Suprapubic skin (tissue), 4 donors: ENCODE measurements at regions not wholly inside any gene's neighbourhood (a gene's known extent, or its start where the extent isn't known, plus 50 kb on each side); places are given as distances from the start of the nearest gene placed in this dataset.

Experiments used
- DNase-seq, 2 donors: peaks; one replicate each; pipeline ENCODE4 v3.0.0-alpha.2; 2019; ENCODE audit warnings: low spot score in 2 of 2
- H3K27ac ChIP-seq: fragments of 200-600 bp; sonication (generic); one replicate; pipeline ENCODE4 v1.5.1; 2019
- H3K27me3 ChIP-seq: fragments of 200-600 bp; sonication (generic); one replicate; pipeline ENCODE4 v1.5.1; 2019
- H3K36me3 ChIP-seq: fragments of 200-600 bp; sonication (generic); one replicate; pipeline ENCODE4 v1.5.1; 2019
- H3K4me1 ChIP-seq: fragments of 200-600 bp; sonication (generic); one replicate; pipeline ENCODE4 v1.5.1; 2019
- H3K4me3 ChIP-seq: fragments of 200-600 bp; sonication (generic); one replicate; pipeline ENCODE4 v1.5.1; 2019; ENCODE audit warnings: mild to moderate bottlenecking
- H3K9me3 ChIP-seq: fragments of 200-600 bp; sonication (generic); one replicate; pipeline ENCODE4 v1.5.1; 2019
- CTCF ChIP-seq, 2 donors: fragments of 200-600 bp in 1 of 2; fragments of 450-650 bp in 1 of 2; sonication (generic) in 1 of 2; IDR thresholded peaks; one replicate each; pipeline ENCODE4 v1.5.1; 2016 to 2019; ENCODE audit warnings: antibody characterized with exemption in 2 of 2, mild to moderate bottlenecking in 1 of 2, moderate library complexity in 1 of 2
- EP300 ChIP-seq: sonication (generic); formaldehyde crosslinking; IDR thresholded peaks from one replicate; pipeline ENCODE4 v1.6.1; 2017; ENCODE audit warnings: antibody characterized with exemption
- POLR2A ChIP-seq, 2 donors: fragments of 450-650 bp; IDR thresholded peaks; one replicate each; pipeline ENCODE4 v1.6.1; 2017; ENCODE audit warnings: antibody characterized with exemption in 2 of 2, mild to moderate bottlenecking in 2 of 2, moderate library complexity in 2 of 2
- POLR2AphosphoS5 ChIP-seq, 3 donors: sonication (generic); formaldehyde crosslinking; IDR thresholded peaks; one replicate each; pipeline ENCODE4 v1.6.1; 2017; ENCODE audit warnings: antibody characterized with exemption in 3 of 3
- WGBS: methylation state at CpG from one replicate; pipeline ENCODE4 v1.1.5; 2018; 5-methylcytosine and 5-hydroxymethylcytosine counted together

- Histone ChIP-seq H3K9me3 (no peaks in the 10 kb centered on the region), H3K4me3 (no peak overlapping the region), H3K27me3 (no peaks in the 10 kb centered on the region), H3K27ac (no peak overlapping the region), H3K4me1 (peaks cover 11% of the 10 kb centered on the region), H3K36me3 (no peaks in the 10 kb centered on the region)
- DNase-seq: no peak
- no peak for TF ChIP-seq CTCF (IDR thresholded peaks at IDR 0.05)
- no peak for TF ChIP-seq POLR2AphosphoS5 (IDR thresholded peaks at IDR 0.05)
- TF ChIP-seq POLR2A (IDR thresholded peaks at IDR 0.05): no peak
- TF ChIP-seq EP300: no peak
- 43% methylated on average over 2 of the region's 2 CpGs for WGBS
Measured at GRCh38 chr9:17009071-17009470, 125.8 kb upstream of the CNTLN start.

- Histone ChIP-seq H3K9me3 (no peaks in the 10 kb centered on the region), H3K27ac (no peak overlapping the region), H3K27me3 (no peaks in the 10 kb centered on the region), H3K4me3 (no peak overlapping the region), H3K36me3 (no peaks in the 10 kb centered on the region), H3K4me1 (peaks cover 11% of the 10 kb centered on the region)
- 12% methylated on average over 12 of the region's 12 CpGs for WGBS
- no peak for DNase-seq
- TF ChIP-seq POLR2A (IDR thresholded peaks at IDR 0.05): no peak
- TF ChIP-seq CTCF (IDR thresholded peaks at IDR 0.05): no peak
- no peak for TF ChIP-seq EP300
- TF ChIP-seq POLR2AphosphoS5 (IDR thresholded peaks at IDR 0.05): no peak
Measured at GRCh38 chr9:17005056-17005823, 129.6 kb upstream of the CNTLN start.

GRCh38 chr9:17004500-17004899 lies 130.3 kb upstream of the CNTLN start:
- no peak overlapping the region for H3K4me3 ChIP-seq
- H3K36me3 ChIP-seq: no peaks in the 10 kb centered on the region
- TF ChIP-seq CTCF (IDR thresholded peaks at IDR 0.05) (no peak), POLR2A (IDR thresholded peaks at IDR 0.05) (no peak), POLR2AphosphoS5 (IDR thresholded peaks at IDR 0.05) (no peak), EP300 (no peak)
- no peak for DNase-seq
- H3K27me3 ChIP-seq: no peaks in the 10 kb centered on the region
- H3K9me3 ChIP-seq: no peaks in the 10 kb centered on the region
- H3K27ac ChIP-seq: no peak overlapping the region
- WGBS: 51% methylated on average over 5 of the region's 5 CpGs
- H3K4me1 ChIP-seq: peaks cover 11% of the 10 kb centered on the region

- no peaks in the 10 kb centered on the region for H3K27me3 ChIP-seq
- H3K27ac ChIP-seq: no peak overlapping the region
- no peak for DNase-seq
- 59% methylated on average over 1 of the region's 1 CpG for WGBS
- peaks cover 11% of the 10 kb centered on the region for H3K4me1 ChIP-seq
- H3K9me3 ChIP-seq: no peaks in the 10 kb centered on the region
- H3K36me3 ChIP-seq: no peaks in the 10 kb centered on the region
- TF ChIP-seq POLR2A (IDR thresholded peaks at IDR 0.05) (no peak), EP300 (no peak), POLR2AphosphoS5 (IDR thresholded peaks at IDR 0.05) (no peak)
- no peak overlapping the region for H3K4me3 ChIP-seq
Measured at GRCh38 chr9:17003576-17004240, 131.1 kb upstream of the CNTLN start.

GRCh38 chr9:16996901-16997491 lies 126.5 kb upstream of the BNC2 start:
- TF ChIP-seq POLR2A (IDR thresholded peaks at IDR 0.05) (no peak), POLR2AphosphoS5 (IDR thresholded peaks at IDR 0.05) (no peak), CTCF (IDR thresholded peaks at IDR 0.05) (no peak), EP300 (no peak)
- peaks cover 25% of the 10 kb centered on the region for H3K9me3 ChIP-seq
- 94% methylated on average over 2 of the region's 2 CpGs for WGBS

More at GRCh38 chr9:16996901-16997491, 126.5 kb upstream of the BNC2 start:
- Histone ChIP-seq H3K27ac (no peak overlapping the region), H3K27me3 (no peaks in the 10 kb centered on the region), H3K4me1 (peaks cover 1% of the 10 kb centered on the region), H3K36me3 (no peaks in the 10 kb centered on the region), H3K4me3 (no peak overlapping the region)
- DNase-seq: no peak
